ENCODE measurements at regions not wholly inside any gene's neighbourhood (a gene's known extent, or its start where the extent isn't known, plus 50 kb on each side); places are given as distances from the start of the nearest gene placed in this dataset.

GRCh38 chr15:70486451-70487386 lies 276.6 kb downstream of the UACA start:
- TF ChIP-seq CTCF (conservative IDR thresholded peaks at IDR 0.05; ENCODE audit: low read length) (no peak), EZH2phosphoT487 (IDR thresholded peaks at IDR 0.05; ENCODE audit: borderline replicate concordance, low read depth, low read length) (no peak)

Measured in OCI-LY7 (cell line).